Osteocyte (in vitro differentiated cells): ENCODE measurements at regions not wholly inside any gene's neighbourhood (a gene's known extent, or its start where the extent isn't known, plus 50 kb on each side); places are given as distances from the start of the nearest gene placed in this dataset.
"Not testable (repeated sequence)": the region's sequence is repeated elsewhere in the genome, so short reads cannot be mapped to it uniquely, and the experiment has no call there.

Experiments used
- DNase-seq: peaks from one replicate; pipeline ENCODE4 v3.0.0; 2021; ENCODE audit warnings: mixed read lengths; ENCODE audit not compliant: unreplicated experiment; ENCODE audit errors: extremely low spot score
- H3K27ac Mint-ChIP-seq: one replicate; pipeline ENCODE4 v1.8.0; 2021; ENCODE audit warnings: mild to moderate bottlenecking, mixed read lengths; ENCODE audit not compliant: unreplicated experiment
- H3K27me3 Mint-ChIP-seq: one replicate; pipeline ENCODE4 v1.8.0; 2021; ENCODE audit warnings: mixed read lengths; ENCODE audit not compliant: unreplicated experiment
- H3K36me3 Mint-ChIP-seq: one replicate; pipeline ENCODE4 v1.8.0; 2021; ENCODE audit warnings: mixed read lengths; ENCODE audit not compliant: unreplicated experiment
- H3K4me1 Mint-ChIP-seq: one replicate; pipeline ENCODE4 v1.8.0; 2021; ENCODE audit warnings: mixed read lengths; ENCODE audit not compliant: unreplicated experiment
- H3K4me3 Mint-ChIP-seq: one replicate; pipeline ENCODE4 v1.8.0; 2021; ENCODE audit warnings: mild to moderate bottlenecking, moderate library complexity, mixed read lengths; ENCODE audit not compliant: unreplicated experiment
- H3K9me3 Mint-ChIP-seq: one replicate; pipeline ENCODE4 v1.8.0; 2021; ENCODE audit warnings: mixed read lengths; ENCODE audit not compliant: unreplicated experiment
- TF ChIP-seq, protein P1 (sequence below): fragments of 200-600 bp; sonication (generic); IDR thresholded peaks from 2 replicates; pipeline ENCODE4 v1.5.0; 2021; ENCODE audit warnings: antibody characterized with exemption, mild to moderate bottlenecking, moderate library complexity

DNA sequence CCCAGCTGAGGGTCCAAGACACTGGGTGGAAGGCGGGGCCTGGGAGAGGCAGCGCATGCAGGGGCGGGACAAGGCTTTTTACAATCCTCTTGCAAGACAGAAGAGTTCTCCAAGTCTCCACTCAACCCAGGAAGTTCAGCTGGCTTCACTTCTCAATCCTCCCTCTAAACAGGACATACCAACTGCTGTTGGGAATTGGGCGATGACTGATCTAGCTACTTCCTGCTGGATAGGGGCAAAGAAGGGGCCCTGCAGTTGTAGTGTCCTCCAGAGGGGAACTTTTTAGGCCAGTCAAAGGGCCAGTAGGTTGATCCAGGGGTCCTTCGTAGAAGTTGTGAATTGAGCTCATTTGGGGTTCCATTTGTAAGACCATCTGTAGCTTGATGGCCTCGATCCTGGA, 94.6 kb upstream of the TERB2 start:
- H3K27me3 Mint-ChIP-seq = no peaks in the 10 kb centered on the region
- H3K4me3 Mint-ChIP-seq = no peak overlapping the region
- DNase-seq = no peak
- no peak overlapping the region for H3K27ac Mint-ChIP-seq
- H3K9me3 Mint-ChIP-seq = no peaks in the 10 kb centered on the region
- H3K36me3 Mint-ChIP-seq = no peaks in the 10 kb centered on the region
- H3K4me1 Mint-ChIP-seq = no peaks in the 10 kb centered on the region
- TF ChIP-seq, protein P1, sequence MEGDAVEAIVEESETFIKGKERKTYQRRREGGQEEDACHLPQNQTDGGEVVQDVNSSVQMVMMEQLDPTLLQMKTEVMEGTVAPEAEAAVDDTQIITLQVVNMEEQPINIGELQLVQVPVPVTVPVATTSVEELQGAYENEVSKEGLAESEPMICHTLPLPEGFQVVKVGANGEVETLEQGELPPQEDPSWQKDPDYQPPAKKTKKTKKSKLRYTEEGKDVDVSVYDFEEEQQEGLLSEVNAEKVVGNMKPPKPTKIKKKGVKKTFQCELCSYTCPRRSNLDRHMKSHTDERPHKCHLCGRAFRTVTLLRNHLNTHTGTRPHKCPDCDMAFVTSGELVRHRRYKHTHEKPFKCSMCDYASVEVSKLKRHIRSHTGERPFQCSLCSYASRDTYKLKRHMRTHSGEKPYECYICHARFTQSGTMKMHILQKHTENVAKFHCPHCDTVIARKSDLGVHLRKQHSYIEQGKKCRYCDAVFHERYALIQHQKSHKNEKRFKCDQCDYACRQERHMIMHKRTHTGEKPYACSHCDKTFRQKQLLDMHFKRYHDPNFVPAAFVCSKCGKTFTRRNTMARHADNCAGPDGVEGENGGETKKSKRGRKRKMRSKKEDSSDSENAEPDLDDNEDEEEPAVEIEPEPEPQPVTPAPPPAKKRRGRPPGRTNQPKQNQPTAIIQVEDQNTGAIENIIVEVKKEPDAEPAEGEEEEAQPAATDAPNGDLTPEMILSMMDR = no peak

DNA sequence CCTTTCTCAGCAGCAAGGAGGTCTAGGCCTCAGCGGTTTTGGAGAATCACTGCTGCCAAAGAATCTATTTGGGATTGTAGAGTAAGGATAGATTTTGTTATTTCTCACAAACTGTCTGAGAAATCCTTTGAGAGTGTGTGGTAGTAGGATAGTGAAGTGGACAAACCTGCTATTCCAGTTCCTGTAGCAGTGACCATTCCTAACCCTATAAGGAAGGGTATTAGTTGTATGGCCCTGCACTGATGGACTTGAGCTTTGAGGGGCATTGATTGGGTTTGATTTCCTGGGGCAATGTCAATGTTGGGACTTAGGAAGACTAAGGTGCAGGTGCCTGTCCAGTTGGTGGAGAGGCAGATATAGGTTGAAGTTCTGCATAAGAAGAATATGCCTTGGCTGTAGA, 93.6 kb upstream of the TERB2 start:
- not testable (repeated sequence) for H3K9me3 Mint-ChIP-seq, DNase-seq, H3K4me1 Mint-ChIP-seq, H3K27ac Mint-ChIP-seq, H3K4me3 Mint-ChIP-seq, H3K27me3 Mint-ChIP-seq, H3K36me3 Mint-ChIP-seq

DNA sequence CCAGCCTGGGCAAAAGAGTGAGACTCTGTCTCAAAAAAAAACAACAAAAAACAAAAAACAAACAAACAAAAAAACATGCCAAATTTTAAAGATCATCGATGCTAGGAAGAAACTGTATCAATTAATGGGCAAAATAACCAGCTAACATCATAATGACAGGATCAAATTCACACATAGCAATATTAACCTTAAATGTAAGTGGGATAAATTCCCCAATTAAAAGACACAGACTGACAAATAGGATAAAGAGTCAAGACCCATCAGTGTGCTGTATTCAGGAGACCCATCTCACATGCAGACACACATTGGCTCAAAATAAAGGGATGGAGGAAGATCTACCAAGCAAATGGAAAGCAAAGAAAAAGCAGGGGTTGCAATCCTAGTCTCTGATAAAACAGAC, 88.4 kb upstream of the TERB2 start:
- H3K9me3 Mint-ChIP-seq, DNase-seq, H3K27ac Mint-ChIP-seq, H3K27me3 Mint-ChIP-seq, H3K4me3 Mint-ChIP-seq, H3K36me3 Mint-ChIP-seq, H3K4me1 Mint-ChIP-seq: not testable (repeated sequence)

DNA sequence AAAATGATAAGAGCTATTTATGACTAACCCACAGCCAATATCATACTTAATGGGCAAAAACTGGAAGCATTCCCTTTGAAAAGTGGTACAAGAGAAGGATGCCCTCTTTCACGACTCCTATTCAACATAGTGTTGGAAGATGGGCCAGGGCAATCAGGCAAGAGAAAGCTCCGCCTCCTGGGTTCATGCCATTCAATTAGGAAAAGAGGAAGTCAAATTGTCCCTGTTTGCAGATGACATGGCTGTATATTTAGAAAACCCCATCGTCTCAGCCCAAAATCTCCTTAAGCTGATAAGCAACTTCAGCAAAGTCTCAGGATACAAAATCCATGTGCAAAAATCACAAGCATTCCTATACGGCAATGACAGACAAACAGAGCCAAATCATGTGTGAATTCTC, 86.4 kb upstream of the TERB2 start:
- H3K9me3 Mint-ChIP-seq, H3K4me3 Mint-ChIP-seq, DNase-seq, H3K27me3 Mint-ChIP-seq, H3K36me3 Mint-ChIP-seq, H3K27ac Mint-ChIP-seq, H3K4me1 Mint-ChIP-seq: not testable (repeated sequence)

DNA sequence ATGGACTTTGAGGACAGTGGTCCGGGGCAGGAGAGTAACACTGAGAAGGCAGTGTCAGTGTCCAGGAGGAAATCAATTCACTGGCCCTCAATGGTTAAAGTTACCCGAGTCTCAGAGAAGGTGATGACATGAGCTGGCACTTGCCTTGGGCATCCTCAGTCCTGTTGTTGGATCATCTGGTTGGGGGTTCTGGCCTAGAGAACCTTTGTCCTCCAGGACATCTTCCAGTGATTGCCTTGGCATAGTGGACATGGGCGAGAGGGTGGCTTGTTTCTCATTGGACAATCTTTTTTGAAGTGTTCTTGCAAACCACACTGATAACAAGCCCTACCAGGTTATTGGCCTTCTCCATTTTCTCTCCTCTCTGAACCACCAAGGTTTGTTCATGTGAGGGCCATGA, 83.4 kb upstream of the TERB2 start:
- Mint-ChIP-seq H3K4me3 (no peak overlapping the region), H3K9me3 (peaks cover under 1% of the 10 kb centered on the region), H3K27me3 (peaks cover 6% of the 10 kb centered on the region), H3K27ac (no peak overlapping the region), H3K36me3 (no peaks in the 10 kb centered on the region), H3K4me1 (no peaks in the 10 kb centered on the region)
- no peak for DNase-seq
- TF ChIP-seq, protein P1 = no peak

DNA sequence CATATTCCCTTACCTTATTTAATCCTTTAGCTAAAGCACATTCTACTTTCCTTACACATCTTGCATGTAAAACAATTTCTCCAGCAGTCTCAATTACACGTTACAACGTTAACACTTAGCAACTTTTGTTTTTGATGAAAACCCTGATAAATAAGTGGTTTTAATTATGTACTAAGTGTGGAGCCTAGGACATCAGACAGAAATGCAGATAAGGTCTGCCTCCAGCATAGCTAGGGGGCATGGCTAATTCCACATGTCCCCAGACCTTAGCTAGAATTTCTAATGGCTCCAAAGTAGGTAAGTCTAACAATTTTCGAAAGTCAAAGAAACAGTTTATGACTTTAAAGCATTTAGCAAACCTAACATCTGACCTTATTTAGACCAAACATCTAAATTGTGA, 77.4 kb upstream of the TERB2 start:
- peaks cover 5% of the 10 kb centered on the region for H3K27me3 Mint-ChIP-seq
- no peak overlapping the region for H3K4me3 Mint-ChIP-seq
- peaks cover 3% of the 10 kb centered on the region for H3K9me3 Mint-ChIP-seq
- H3K36me3 Mint-ChIP-seq = no peaks in the 10 kb centered on the region
- no peak for DNase-seq
- H3K4me1 Mint-ChIP-seq = no peaks in the 10 kb centered on the region
- TF ChIP-seq, protein P1 = no peak
- H3K27ac Mint-ChIP-seq = no peak overlapping the region

DNA sequence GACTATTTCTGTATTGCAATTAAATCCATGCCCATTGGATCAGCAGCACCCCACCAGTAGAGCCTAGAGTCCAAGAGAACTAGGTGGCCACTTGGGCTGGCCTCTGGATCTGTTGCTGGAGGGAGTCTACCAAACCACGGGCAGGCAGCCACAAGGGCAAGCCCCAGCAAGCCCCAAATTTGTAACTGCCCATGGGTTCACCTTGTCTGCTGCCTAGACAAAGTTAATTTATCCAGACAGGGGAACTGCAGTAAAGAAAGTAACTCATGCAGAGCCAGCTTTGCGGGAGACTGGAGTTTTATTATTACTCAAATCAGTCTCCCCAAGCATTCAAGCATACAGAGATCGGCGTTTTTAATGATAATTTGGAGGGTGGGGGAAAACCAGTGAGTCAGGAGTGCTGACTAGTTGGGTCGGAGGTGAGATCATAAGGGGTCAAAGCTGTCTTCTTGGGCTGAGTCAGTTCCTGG, 74.0 kb upstream of the TERB2 start:
- Mint-ChIP-seq H3K4me1 (no peaks in the 10 kb centered on the region), H3K4me3 (no peak overlapping the region), H3K27me3 (peaks cover 5% of the 10 kb centered on the region), H3K9me3 (peaks cover 3% of the 10 kb centered on the region), H3K27ac (no peak overlapping the region), H3K36me3 (no peaks in the 10 kb centered on the region)
- no peak for DNase-seq
- TF ChIP-seq, protein P1 = no peak
